Peyer's patch (tissue), 4 donors: ENCODE measurements at regions not wholly inside any gene's neighbourhood (a gene's known extent, or its start where the extent isn't known, plus 50 kb on each side); places are given as distances from the start of the nearest gene placed in this dataset.

Experiments used
- DNase-seq, 3 donors: peaks; one replicate each; pipeline ENCODE4 v3.0.0-alpha.2; 2017 to 2019
- H3K27ac ChIP-seq, 4 donors: fragments of 200-600 bp; sonication (generic); one replicate each; pipeline ENCODE4 v1.5.1; 2016 to 2019
- H3K27me3 ChIP-seq, 2 donors: fragments of 200-600 bp; sonication (generic); one replicate each; pipeline ENCODE4 v1.5.1; 2019
- H3K36me3 ChIP-seq, 3 donors: fragments of 200-600 bp; sonication (generic); one replicate each; pipeline ENCODE4 v1.5.1; 2016 to 2019
- H3K4me1 ChIP-seq, 4 donors: fragments of 200-600 bp; sonication (generic); one replicate each; pipeline ENCODE4 v1.5.1; 2016 to 2019
- H3K4me3 ChIP-seq, 4 donors: fragments of 200-600 bp; sonication (generic); 1 replicate in 3 of 4; 2 replicates in 1 of 4; pipeline ENCODE4 v1.5.1; 2016 to 2019; ENCODE audit warnings: mild to moderate bottlenecking in 1 of 4
- H3K9me3 ChIP-seq, 4 donors: fragments of 200-600 bp; sonication (generic); one replicate each; pipeline ENCODE4 v1.5.1; 2016 to 2019; ENCODE audit warnings: mild to moderate bottlenecking in 1 of 4
- CTCF ChIP-seq, 6 experiments: fragments of 450-650 bp in 4 of 6; fragments of 200-600 bp in 2 of 6; sonication (generic) in 1 of 6; IDR thresholded peaks; one replicate each; pipeline ENCODE4 v1.5.1; 2017 to 2019; ENCODE audit warnings: antibody characterized with exemption in 6 of 6, mild to moderate bottlenecking in 3 of 6, moderate library complexity in 1 of 6
- POLR2A ChIP-seq, 2 donors: fragments of 450-650 bp; IDR thresholded peaks; one replicate each; pipeline ENCODE4 v1.5.1; 2017; ENCODE audit warnings: antibody characterized with exemption in 2 of 2, mild to moderate bottlenecking in 2 of 2, moderate library complexity in 2 of 2

DNA sequence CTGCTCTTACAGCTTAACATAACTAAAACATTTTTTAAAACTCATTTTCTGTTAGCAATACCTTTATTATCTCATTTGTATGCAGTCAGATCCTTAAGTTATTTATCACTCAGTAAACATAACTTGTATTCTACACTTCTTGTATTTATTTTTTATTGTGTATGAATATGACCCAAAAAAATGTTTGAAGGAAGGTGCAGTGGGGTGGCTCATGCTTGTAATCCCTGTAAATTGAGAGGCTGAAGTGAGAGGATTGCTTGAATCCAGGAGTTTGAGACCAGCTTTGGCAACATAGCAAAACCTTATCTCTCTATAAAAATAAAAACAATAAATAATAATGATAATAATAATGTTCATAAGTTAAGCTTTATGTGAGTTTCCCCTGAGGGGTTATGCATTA lies 1004.8 kb downstream of the SLITRK5 start:
- no peaks in the 10 kb centered on the region for H3K9me3 ChIP-seq
- no peak for DNase-seq
- H3K27ac ChIP-seq = no peak overlapping the region
- no peaks in the 10 kb centered on the region for H3K27me3 ChIP-seq
- no peaks in the 10 kb centered on the region for H3K36me3 ChIP-seq
- no peak overlapping the region for H3K4me3 ChIP-seq
- H3K4me1 ChIP-seq = no peaks in the 10 kb centered on the region
- TF ChIP-seq CTCF (IDR thresholded peaks at IDR 0.05) (no peak), POLR2A (IDR thresholded peaks at IDR 0.05) (no peak)

GRCh38 chr13:88685459-88685858 lies 1014.3 kb downstream of the SLITRK5 start:
- Histone ChIP-seq H3K4me1 (no peaks in the 10 kb centered on the region), H3K27ac (no peak overlapping the region), H3K9me3 (no peaks in the 10 kb centered on the region), H3K4me3 (no peak overlapping the region), H3K36me3 (no peaks in the 10 kb centered on the region), H3K27me3 (no peaks in the 10 kb centered on the region)
- DNase-seq = no peak
- no peak for TF ChIP-seq CTCF (IDR thresholded peaks at IDR 0.05)

- no peaks in the 10 kb centered on the region for H3K4me1 ChIP-seq
- H3K36me3 ChIP-seq = no peaks in the 10 kb centered on the region
- no peak overlapping the region for H3K4me3 ChIP-seq
- H3K9me3 ChIP-seq = no peaks in the 10 kb centered on the region
- no peaks in the 10 kb centered on the region for H3K27me3 ChIP-seq
- TF ChIP-seq POLR2A (IDR thresholded peaks at IDR 0.05) (no peak), CTCF (IDR thresholded peaks at IDR 0.05) (no peak)
- no peak overlapping the region for H3K27ac ChIP-seq
- no peak for DNase-seq
Measured at GRCh38 chr13:88701551-88701950, 1030.4 kb downstream of the SLITRK5 start.

DNA sequence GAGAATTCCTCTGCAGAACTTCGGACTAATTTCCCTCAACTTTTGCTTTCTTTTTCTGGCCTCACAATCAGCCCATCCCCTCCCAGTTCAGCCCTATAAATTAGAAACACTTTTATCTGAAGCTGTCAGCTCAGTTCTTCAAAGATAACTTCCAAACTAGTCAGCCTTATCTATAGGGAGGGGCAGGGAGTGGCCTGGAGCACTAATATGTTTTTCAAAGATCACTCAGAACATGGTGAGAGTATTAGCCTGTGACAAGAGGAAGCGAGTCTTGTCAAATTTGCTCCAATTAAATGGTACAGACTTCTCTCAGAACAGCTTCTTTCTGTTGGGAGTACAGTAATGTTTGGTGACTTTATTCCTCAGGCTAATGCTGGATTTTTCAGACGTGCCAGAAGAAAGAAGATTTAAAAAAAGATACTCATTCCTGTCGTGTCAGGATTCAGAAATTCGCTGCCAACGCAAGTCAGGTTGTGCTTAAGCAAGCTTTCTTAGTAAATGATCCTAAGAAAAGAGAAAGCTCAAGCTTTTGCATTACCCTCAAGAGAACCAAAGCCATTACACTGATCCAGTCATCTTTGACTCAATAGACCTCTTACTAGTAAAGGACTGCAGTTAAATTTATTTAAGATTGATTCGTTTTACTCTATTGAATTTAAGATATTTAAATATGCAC lies 1033.6 kb downstream of the SLITRK5 start:
- TF ChIP-seq CTCF (IDR thresholded peaks at IDR 0.05) = no peak
- no peak for TF ChIP-seq POLR2A (IDR thresholded peaks at IDR 0.05)
- Histone ChIP-seq H3K27me3 (no peaks in the 10 kb centered on the region), H3K4me3 (peak overlapping the region in 2 of 4 donors; percentile 20 to 35), H3K27ac (no peak overlapping the region), H3K9me3 (no peaks in the 10 kb centered on the region), H3K36me3 (no peaks in the 10 kb centered on the region), H3K4me1 (no peaks in the 10 kb centered on the region)
- no peak for DNase-seq

DNA sequence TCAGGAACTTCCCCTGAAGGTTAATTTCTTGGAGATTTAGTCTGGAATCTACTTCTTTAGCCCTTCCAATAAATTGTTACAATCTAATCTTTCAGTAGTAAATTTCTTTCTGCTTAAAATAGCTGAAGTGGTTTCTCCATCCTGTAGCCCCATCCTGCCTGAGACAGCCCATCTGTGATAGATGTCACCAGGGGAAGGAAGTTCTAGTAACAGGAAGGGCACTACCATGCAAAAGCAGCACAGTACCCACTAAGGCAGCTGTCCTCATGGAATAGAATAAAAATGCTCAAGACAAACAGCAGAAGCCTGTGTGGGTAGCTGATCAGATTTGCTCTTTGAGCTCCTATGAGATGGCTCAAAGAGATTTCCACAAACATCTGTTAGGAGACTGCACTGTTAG lies 1036.5 kb downstream of the SLITRK5 start:
- Histone ChIP-seq H3K9me3 (no peaks in the 10 kb centered on the region), H3K36me3 (no peaks in the 10 kb centered on the region), H3K27me3 (no peaks in the 10 kb centered on the region), H3K4me3 (no peak overlapping the region), H3K4me1 (no peaks in the 10 kb centered on the region), H3K27ac (no peak overlapping the region)
- TF ChIP-seq POLR2A (IDR thresholded peaks at IDR 0.05) (no peak), CTCF (IDR thresholded peaks at IDR 0.05) (no peak)
- no peak for DNase-seq

GRCh38 chr13:88717946-88718345 lies 1046.8 kb downstream of the SLITRK5 start:
- no peak for DNase-seq
- Histone ChIP-seq H3K9me3 (no peaks in the 10 kb centered on the region), H3K27ac (no peak overlapping the region), H3K4me3 (no peak overlapping the region), H3K4me1 (no peaks in the 10 kb centered on the region), H3K27me3 (no peaks in the 10 kb centered on the region), H3K36me3 (no peaks in the 10 kb centered on the region)
- TF ChIP-seq CTCF (IDR thresholded peaks at IDR 0.05) = no peak
- no peak for TF ChIP-seq POLR2A (IDR thresholded peaks at IDR 0.05)
